Duodenal mucosa (tissue), 2 donors: ENCODE measurements at regions not wholly inside any gene's neighbourhood (a gene's known extent, or its start where the extent isn't known, plus 50 kb on each side); places are given as distances from the start of the nearest gene placed in this dataset.
"Not testable (repeated sequence)": the region's sequence is repeated elsewhere in the genome, so short reads cannot be mapped to it uniquely, and the experiment has no call there.

ENCODE experiments used
- H3K27ac ChIP-seq: one replicate; pipeline ENCODE4 v1.7.0; 2013; ENCODE audit warnings: low read depth, low read length
- H3K27me3 ChIP-seq, 2 donors: one replicate each; pipeline ENCODE4 v1.7.0; 2013; ENCODE audit warnings: low read length in 2 of 2, control low read depth in 1 of 2; ENCODE audit not compliant: insufficient read depth in 2 of 2, control insufficient read depth in 1 of 2
- H3K36me3 ChIP-seq, 2 donors: one replicate each; pipeline ENCODE4 v1.7.0; 2013; ENCODE audit warnings: low read length in 2 of 2, control low read depth in 1 of 2; ENCODE audit not compliant: insufficient read depth in 2 of 2, control insufficient read depth in 1 of 2
- H3K4me1 ChIP-seq, 2 donors: one replicate each; pipeline ENCODE4 v1.7.0; 2013; ENCODE audit warnings: low read length in 2 of 2, control low read depth in 1 of 2; ENCODE audit not compliant: insufficient read depth in 2 of 2, control insufficient read depth in 1 of 2
- H3K4me3 ChIP-seq, 2 donors: one replicate each; pipeline ENCODE4 v1.7.0; 2013; ENCODE audit warnings: low read length in 2 of 2, low read depth in 1 of 2
- H3K9ac ChIP-seq, 2 donors: one replicate each; pipeline ENCODE4 v1.7.0; 2013; ENCODE audit warnings: low read length in 2 of 2, low read depth in 1 of 2
- H3K9me3 ChIP-seq, 2 donors: one replicate each; pipeline ENCODE4 v1.7.0; 2013; ENCODE audit warnings: low read length in 2 of 2, control low read depth in 1 of 2; ENCODE audit not compliant: control insufficient read depth in 1 of 2

DNA sequence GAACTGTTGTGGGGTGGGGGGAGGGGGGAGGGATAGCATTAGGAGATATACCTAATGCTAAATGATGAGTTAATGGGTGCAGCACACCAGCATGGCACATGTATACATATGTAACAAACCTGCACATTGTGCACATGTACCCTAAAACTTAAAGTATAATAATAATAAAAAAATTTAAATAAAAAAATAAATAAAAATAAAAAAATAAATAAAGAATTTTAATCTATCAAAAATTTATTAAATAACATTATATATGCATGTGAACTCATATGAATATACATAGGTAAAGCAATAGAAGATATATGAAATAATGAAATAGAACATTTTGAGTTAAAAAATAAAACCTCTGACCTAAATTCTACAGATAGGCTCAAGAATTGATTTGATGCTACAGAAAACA lies 764.2 kb upstream of the LRATD1 start:
- H3K27ac ChIP-seq, result not testable (repeated sequence)

DNA sequence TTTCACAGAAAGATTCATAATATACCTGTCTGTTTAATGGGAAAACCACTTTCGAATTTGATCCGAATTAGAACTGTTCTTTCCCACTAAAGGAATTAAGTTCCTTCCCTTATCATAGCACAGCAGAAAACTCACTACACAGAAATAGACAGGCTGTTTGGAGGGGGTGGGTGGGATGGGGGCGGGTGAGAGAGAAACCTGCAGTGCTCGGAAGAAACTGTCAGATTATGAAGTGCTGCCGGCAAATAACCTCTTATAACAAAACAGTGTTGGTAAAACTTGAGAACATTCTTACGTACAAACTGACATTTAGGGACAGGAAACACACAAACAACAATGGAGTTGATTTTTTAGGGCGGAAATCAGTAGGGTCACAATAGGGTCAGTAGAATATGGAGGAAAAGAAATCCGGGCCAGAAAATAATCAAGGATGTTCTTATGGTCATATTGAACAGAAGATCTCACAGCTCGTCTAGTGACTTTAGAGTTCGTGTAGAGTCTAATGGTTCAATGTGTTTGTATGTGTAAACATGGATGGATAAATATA lies 756.0 kb upstream of the LRATD1 start:
- no peaks in the 10 kb centered on the region for H3K4me1 ChIP-seq
- H3K9me3 ChIP-seq, result no peaks in the 10 kb centered on the region
- no peaks in the 10 kb centered on the region for H3K36me3 ChIP-seq
- H3K27ac ChIP-seq, result no peak overlapping the region
- H3K4me3 ChIP-seq, result no peak overlapping the region
- H3K27me3 ChIP-seq, result no peaks in the 10 kb centered on the region
- H3K9ac ChIP-seq, result no peak overlapping the region

More for the DNA sequence above, 764.2 kb upstream of the LRATD1 start:
- not testable (repeated sequence) for H3K4me3 ChIP-seq, H3K9ac ChIP-seq, H3K9me3 ChIP-seq, H3K36me3 ChIP-seq, H3K27me3 ChIP-seq, H3K4me1 ChIP-seq

DNA sequence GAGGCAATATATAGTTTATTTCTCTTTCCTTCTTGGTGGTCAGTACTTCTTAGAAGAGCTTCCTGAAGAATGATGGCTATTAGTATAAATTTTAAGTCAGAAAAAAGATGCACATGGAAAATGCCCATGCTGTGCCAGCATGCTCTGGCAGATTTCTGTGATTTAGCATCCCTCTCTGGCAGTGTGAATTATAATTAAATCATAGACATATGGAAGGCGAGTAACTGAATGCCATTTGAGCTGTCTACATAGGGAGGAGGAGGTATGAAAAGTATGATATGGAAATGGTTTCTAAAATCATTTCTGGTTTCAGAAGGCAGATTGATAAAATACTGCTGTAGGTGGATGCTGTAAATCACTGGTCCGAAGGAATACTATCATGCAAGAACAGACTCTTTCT lies 754.9 kb upstream of the LRATD1 start:
- H3K4me1 ChIP-seq, result no peaks in the 10 kb centered on the region
- H3K27me3 ChIP-seq, result no peaks in the 10 kb centered on the region
- H3K36me3 ChIP-seq, result no peaks in the 10 kb centered on the region
- no peak overlapping the region for H3K9ac ChIP-seq
- no peaks in the 10 kb centered on the region for H3K9me3 ChIP-seq
- H3K4me3 ChIP-seq, result no peak overlapping the region
- H3K27ac ChIP-seq, result no peak overlapping the region

DNA sequence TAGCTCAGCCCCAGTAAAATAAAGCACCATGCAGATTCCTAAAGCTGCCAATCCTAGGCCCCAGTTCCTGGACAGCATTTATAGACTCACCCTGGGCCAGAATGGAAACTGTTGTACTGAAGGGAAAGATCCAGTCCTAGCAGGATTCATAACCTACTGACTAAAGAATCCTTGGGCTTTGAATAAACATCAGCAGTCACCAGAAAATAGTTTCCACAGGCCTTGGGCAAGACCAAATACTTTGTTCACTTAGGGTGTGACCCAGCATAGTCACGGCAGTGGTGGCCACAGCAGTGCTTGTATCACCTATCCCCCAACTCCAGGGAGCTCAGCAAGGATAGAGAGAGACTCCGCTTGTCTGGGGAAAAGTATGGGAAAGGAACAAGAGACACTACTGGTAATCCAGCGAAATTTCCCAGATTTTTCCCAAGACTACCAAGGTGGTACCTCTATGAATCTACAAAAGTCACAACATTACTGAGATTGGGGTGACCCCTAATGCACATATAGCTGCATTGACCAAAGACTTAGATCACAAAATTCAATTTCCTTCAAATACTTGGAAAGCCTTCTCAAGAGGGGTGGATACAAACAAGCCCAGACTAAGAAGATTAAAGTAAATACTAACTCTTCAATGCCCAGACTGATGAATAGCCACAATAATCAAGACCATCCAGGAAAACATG lies 748.1 kb upstream of the LRATD1 start:
- Histone ChIP-seq H3K36me3 (no peaks in the 10 kb centered on the region), H3K4me1 (no peaks in the 10 kb centered on the region), H3K27me3 (no peaks in the 10 kb centered on the region), H3K9ac (no peak overlapping the region), H3K27ac (no peak overlapping the region), H3K9me3 (no peaks in the 10 kb centered on the region), H3K4me3 (no peak overlapping the region)

DNA sequence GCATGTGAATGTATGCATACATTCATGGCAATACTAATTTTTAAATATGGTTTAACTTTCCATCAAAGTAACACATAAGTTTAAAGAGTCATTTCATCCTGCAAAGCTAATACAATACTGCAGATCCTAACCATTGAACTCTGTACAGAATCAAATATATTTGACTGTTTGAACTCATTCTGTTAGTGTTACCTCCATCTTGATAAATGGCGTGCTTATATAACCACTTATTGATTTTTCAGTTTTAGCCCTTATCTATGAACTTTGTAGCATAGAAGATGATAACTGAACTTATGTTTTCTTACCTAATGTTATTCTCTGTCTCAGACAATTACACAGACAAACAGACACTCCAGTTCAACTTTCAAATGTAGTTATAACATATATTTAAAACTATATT lies 731.0 kb upstream of the LRATD1 start:
- H3K4me3 ChIP-seq, result no peak overlapping the region
- no peaks in the 10 kb centered on the region for H3K9me3 ChIP-seq
- no peaks in the 10 kb centered on the region for H3K4me1 ChIP-seq
- H3K27me3 ChIP-seq, result no peaks in the 10 kb centered on the region
- H3K36me3 ChIP-seq, result no peaks in the 10 kb centered on the region
- no peak overlapping the region for H3K9ac ChIP-seq
- no peak overlapping the region for H3K27ac ChIP-seq

DNA sequence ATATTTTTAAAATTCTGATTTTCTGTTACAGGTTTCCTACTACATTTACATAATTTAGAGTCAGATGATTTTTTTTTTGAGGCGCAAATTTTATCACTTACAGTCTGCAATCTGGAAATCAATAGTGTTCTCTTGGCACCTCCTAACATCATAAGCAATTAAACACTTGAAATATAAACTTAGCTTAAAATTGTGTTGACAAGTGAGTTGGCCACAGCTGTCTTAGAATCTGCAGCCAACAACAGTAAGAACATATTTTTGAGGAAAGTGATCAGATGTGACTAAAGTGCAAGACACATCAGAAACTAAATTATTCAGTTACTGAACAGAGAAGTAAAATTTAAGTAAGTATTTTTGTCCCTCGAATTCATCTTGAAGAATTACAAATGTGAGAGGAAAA lies 726.7 kb upstream of the LRATD1 start:
- Histone ChIP-seq H3K9me3 (no peaks in the 10 kb centered on the region), H3K4me3 (no peak overlapping the region), H3K27ac (no peak overlapping the region), H3K4me1 (no peaks in the 10 kb centered on the region), H3K9ac (no peak overlapping the region), H3K27me3 (no peaks in the 10 kb centered on the region), H3K36me3 (no peaks in the 10 kb centered on the region)

DNA sequence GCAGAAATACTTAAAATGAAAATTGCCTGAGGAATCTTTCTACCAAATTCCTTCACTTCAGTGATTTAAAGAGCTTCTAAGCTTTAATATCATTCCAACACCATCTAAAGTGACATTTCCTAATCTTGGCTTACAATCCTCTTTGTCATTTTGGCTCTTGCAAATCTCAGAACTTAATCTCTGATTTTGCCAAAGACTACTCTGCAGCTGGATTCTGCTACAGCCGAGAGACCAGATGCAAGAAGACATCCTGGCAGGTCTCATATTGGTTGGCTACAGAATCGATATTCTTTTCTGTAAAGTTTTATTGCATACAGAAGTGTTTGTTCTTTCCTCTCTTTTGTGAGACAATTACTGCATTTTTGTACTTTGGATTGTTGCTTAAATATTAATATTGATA lies 716.5 kb upstream of the LRATD1 start:
- Histone ChIP-seq H3K9ac (no peak overlapping the region), H3K9me3 (no peaks in the 10 kb centered on the region), H3K27ac (no peak overlapping the region), H3K36me3 (no peaks in the 10 kb centered on the region), H3K4me3 (no peak overlapping the region), H3K4me1 (no peaks in the 10 kb centered on the region), H3K27me3 (no peaks in the 10 kb centered on the region)

DNA sequence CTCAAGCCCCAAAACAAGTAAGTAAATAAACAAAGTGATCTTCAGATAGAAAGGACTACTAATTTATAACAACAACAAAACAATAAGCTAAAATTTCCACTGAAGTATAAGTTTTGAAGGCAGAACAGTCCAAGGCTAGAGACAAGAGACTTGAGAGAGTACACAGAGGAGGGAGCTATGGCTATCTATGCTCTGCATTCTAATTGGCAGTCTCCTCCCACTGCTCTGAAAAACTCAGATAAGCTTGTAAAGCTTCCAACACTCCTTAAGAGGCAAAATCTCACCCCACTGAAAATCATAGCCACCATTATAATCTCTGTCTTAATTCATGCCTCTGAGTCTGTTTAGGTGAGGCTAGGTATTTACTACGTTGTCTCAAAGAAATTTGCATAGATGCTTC lies 714.6 kb upstream of the LRATD1 start:
- Histone ChIP-seq H3K9me3 (peaks cover 0 to 3% of the 10 kb centered on the region in 2 donors), H3K27ac (no peak overlapping the region), H3K27me3 (no peaks in the 10 kb centered on the region), H3K4me1 (no peaks in the 10 kb centered on the region), H3K9ac (no peak overlapping the region), H3K4me3 (no peak overlapping the region), H3K36me3 (no peaks in the 10 kb centered on the region)

DNA sequence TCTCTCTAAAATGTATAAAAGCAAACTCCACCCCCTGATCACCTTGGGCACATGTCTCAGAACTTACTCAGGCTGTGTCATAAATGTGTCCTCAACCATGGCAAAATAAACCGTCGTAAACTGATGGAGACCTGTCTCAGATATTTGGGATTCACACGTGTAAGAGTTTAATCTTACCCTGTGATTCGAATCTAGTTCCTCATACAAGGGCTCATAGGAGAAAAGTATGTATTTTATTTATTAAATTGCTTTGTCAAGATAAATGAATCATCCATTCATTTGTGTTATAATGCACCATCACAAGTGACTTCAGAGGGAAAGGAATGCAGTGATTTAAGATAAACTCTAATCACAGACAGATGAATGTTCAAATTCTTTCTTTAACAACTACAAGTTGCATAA lies 712.5 kb upstream of the LRATD1 start:
- no peaks in the 10 kb centered on the region for H3K36me3 ChIP-seq
- H3K27ac ChIP-seq, result no peak overlapping the region
- H3K27me3 ChIP-seq, result no peaks in the 10 kb centered on the region
- no peaks in the 10 kb centered on the region for H3K4me1 ChIP-seq
- H3K9ac ChIP-seq, result no peak overlapping the region
- no peak overlapping the region for H3K4me3 ChIP-seq
- H3K9me3 ChIP-seq, result peaks cover 0 to 5% of the 10 kb centered on the region in 2 donors

DNA sequence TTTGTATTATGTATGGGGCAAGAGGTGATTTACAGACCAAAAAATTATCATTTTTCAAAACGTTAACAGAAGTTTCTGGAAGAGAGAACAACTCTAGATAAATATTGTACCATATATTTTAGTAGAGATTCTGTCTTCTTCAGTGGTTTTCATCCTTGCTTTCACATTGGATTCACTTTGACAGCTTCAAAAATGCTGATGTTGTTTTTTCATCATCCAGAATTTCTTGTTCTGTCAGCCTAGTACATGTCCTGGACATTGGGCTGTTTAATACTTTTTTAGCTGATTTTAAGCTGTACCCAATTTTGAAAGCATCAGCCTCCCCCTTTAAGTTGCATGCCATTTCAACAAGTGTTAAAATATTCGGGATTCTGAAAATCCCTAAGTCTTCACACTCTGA lies 711.3 kb upstream of the LRATD1 start:
- Histone ChIP-seq H3K4me3 (no peak overlapping the region), H3K27ac (no peak overlapping the region), H3K36me3 (no peaks in the 10 kb centered on the region), H3K9me3 (peaks cover 0 to 5% of the 10 kb centered on the region in 2 donors), H3K27me3 (no peaks in the 10 kb centered on the region), H3K9ac (no peak overlapping the region), H3K4me1 (no peaks in the 10 kb centered on the region)
